GM23248 (cell line): ENCODE measurements at regions not wholly inside any gene's neighbourhood (a gene's known extent, or its start where the extent isn't known, plus 50 kb on each side); places are given as distances from the start of the nearest gene placed in this dataset.

Source experiments
- EZH2 ChIP-seq: fragments of 200-600 bp; sonication (generic); IDR thresholded peaks from 2 replicates; pipeline ENCODE4 v1.6.1; 2018; ENCODE audit warnings: antibody characterized with exemption, mild to moderate bottlenecking; ENCODE audit not compliant: insufficient read depth, poor library complexity, severe bottlenecking
- EZH2phosphoT487 ChIP-seq: fragments of 200-600 bp; sonication (generic); IDR thresholded peaks from 2 replicates; pipeline ENCODE4 v1.6.1; 2018; ENCODE audit warnings: antibody characterized with exemption, moderate library complexity, mild to moderate bottlenecking, low read depth; ENCODE audit not compliant: insufficient read depth

DNA sequence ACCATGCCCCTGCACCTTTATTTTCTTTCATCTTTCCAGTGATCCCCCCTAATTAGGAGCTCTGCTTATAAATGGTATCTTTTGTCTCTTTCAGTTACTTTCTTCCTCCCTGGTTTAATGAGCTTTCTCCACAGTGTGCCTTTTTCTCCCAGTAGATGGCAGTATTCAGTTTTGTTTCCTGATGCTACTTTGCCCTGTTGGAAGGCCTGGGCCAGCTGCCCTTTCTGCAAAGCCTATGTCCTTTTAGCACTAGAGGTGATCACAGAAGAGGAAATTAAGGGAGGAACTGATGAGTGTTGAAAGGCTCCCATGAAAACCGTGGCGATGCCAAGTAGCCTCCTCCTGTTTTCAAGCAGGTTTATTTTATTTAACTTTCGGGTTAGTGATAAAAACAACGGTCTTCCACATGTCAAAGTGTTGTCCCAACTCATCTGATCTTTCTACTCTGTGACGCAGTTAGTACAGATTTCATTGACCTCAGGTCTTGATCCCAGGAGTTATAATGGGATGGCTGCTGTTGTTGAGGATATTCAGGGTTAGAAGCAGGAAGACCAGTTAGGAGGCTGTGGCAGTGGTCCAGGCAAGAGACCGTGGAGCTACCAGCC, 184.2 kb upstream of the BMP2 start:
- no peak for TF ChIP-seq EZH2
- TF ChIP-seq EZH2phosphoT487: no peak
